ENCODE measurements at regions not wholly inside any gene's neighbourhood (a gene's known extent, or its start where the extent isn't known, plus 50 kb on each side); places are given as distances from the start of the nearest gene placed in this dataset.

DNA sequence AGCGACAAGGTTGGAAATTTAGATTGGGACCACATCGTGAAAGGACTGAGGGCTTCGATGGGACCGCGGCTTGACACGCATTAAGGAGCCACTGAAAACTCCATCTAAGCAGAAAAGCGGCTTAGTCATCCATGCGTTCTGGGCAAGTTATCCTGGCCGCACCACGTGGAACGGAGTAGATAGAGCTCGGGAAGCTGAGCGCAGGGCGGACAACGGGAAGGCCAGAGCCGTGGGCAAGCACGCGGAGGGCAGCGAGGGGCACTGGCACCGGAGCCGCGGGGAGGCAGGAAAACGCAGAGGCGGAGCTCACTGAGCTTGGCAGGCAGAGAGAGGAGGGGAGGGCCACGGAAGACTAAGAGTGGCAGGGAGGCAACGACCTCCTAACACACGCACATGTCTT, 61.3 kb upstream of the VGLL4 start:
- H3K4me3 Mint-ChIP-seq = peak overlapping the region; percentile 5
- H3K36me3 Mint-ChIP-seq (ENCODE audit: low read depth) = peaks cover 6% of the 10 kb centered on the region
- POLR2A ChIA-PET = no interaction called here
- no peak for DNase-seq
- no peak overlapping the region for H3K27ac Mint-ChIP-seq
- H3K27me3 Mint-ChIP-seq = no peaks in the 10 kb centered on the region
- peaks cover 2% of the 10 kb centered on the region for H3K4me1 Mint-ChIP-seq
- CTCF ChIA-PET = no interaction called here
- H3K9me3 Mint-ChIP-seq = peaks cover 7% of the 10 kb centered on the region

DNA sequence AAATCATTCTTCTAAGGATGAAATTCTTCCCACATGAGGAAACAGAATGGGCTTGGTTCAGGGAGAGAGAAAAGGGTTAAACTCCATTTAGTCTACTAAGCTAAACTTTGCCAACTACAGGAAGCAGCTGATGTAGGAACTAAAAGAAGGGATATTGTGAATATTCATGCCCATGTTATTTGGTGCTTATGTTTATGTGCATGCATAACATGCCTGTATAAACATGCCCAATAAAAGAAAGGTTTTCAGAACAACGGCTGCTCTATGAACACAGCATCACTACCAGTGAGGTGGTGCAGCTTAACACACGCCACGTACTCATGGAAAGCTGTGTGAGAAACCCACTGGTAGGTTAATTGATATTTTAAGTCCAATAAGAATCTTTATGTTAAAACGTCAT, 59.4 kb upstream of the VGLL4 start:
- DNase-seq = no peak
- Mint-ChIP-seq H3K4me3 (no peak overlapping the region), H3K4me1 (peaks cover 2% of the 10 kb centered on the region), H3K36me3 (ENCODE audit: low read depth) (no peaks in the 10 kb centered on the region), H3K9me3 (no peaks in the 10 kb centered on the region), H3K27me3 (no peaks in the 10 kb centered on the region), H3K27ac (no peak overlapping the region)
- ChIA-PET CTCF (no interaction called here), POLR2A (no interaction called here)

DNA sequence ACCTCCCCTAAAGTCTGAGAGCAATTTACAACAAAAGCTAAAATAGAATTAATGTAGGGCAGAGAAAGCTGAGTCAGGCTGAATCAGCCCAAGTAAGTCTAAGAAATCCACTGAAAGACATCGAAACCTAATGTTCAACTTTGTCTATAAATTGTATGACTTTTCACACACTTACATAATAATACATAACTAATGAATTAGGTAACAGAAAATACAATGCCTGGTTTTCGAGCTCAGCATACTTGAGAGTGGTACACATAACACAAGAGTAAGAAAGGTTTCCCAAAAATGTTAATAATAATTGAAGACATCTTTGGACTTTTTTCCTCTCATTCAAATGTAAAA, 55.3 kb upstream of the VGLL4 start:
- no peak for DNase-seq
- no peak overlapping the region for H3K4me3 Mint-ChIP-seq
- POLR2A ChIA-PET = interaction anchor here (1.3 kb wide), 1 partner anchor 14 kb away, joined by 4 read pairs; no protein-coding TSS in a partner anchor
- no peaks in the 10 kb centered on the region for H3K36me3 Mint-ChIP-seq (ENCODE audit: low read depth)
- CTCF ChIA-PET = interaction anchor here (0.6 kb wide), 1 partner anchor 102 kb away, joined by 3 read pairs; no protein-coding TSS in a partner anchor
- no peaks in the 10 kb centered on the region for H3K27me3 Mint-ChIP-seq
- no peak overlapping the region for H3K27ac Mint-ChIP-seq
- H3K9me3 Mint-ChIP-seq = no peaks in the 10 kb centered on the region
- no peaks in the 10 kb centered on the region for H3K4me1 Mint-ChIP-seq

DNA sequence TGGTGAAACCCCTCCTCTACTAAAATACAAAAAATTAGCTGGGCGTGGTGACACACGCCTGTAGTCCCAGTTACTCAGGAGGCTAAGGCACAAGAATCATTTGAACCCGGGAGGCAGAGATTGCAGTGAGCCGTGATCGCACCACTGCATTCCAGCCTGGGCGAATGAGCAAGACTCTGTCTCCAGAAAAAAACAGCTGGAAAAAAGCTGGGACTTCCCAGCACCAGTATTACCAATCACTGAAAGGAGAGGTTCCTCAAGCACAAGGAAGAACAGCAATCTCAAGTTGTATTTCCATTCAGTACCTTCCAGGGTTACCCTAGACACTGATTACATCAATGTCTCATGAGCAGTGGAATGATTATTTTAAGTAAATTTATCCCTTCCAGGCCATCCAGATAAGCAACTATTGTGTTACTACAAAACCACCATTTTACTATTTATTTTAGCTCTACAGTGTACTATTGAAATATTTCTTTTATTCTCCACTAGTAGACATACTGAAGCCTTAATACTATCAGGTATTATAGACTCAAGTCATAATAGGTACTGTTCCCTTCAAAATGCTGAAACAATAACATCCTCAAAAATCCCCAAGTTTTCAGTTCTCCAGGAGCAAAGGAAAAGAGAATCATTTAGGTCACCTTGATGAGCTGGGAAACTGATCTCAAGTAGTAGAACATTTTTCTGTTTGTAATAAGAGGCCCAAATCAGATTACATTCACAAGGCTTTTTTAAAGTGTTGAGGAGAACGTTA, 54.8 kb upstream of the VGLL4 start:
- Mint-ChIP-seq H3K4me3 (no peak overlapping the region), H3K27ac (no peak overlapping the region), H3K9me3 (no peaks in the 10 kb centered on the region), H3K4me1 (no peaks in the 10 kb centered on the region), H3K36me3 (ENCODE audit: low read depth) (no peaks in the 10 kb centered on the region), H3K27me3 (no peaks in the 10 kb centered on the region)
- ChIA-PET CTCF (interaction anchor here (0.6 kb wide), 1 partner anchor 103 kb away, joined by 3 read pairs; no protein-coding TSS in a partner anchor), POLR2A (interaction anchor here (1.3 kb wide), 1 partner anchor 14 kb away, joined by 4 read pairs; no protein-coding TSS in a partner anchor)
- DNase-seq = no peak

DNA sequence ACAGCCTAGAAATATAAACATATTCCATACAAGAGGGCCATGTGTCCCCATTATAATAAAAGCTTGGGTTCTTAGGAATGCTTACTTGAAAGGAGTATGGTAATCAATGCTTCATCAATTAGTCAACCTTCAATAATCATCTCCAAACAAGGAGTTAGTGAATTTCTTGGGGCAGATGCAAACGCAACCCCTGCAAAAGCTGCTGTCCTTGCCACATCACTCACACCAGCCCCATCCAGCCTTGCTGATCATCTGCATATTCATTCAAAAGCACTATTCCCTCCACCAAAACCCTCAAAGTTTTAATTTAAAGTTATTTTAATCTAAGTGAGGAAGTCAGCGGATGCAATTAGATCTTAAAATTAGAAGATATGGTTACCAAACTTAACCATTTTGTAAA, 54.0 kb upstream of the VGLL4 start:
- Mint-ChIP-seq H3K9me3 (no peaks in the 10 kb centered on the region), H3K27me3 (no peaks in the 10 kb centered on the region), H3K27ac (no peak overlapping the region), H3K4me3 (no peak overlapping the region), H3K36me3 (ENCODE audit: low read depth) (no peaks in the 10 kb centered on the region), H3K4me1 (no peaks in the 10 kb centered on the region)
- POLR2A ChIA-PET = no interaction called here
- DNase-seq = no peak
- CTCF ChIA-PET = no interaction called here

DNA sequence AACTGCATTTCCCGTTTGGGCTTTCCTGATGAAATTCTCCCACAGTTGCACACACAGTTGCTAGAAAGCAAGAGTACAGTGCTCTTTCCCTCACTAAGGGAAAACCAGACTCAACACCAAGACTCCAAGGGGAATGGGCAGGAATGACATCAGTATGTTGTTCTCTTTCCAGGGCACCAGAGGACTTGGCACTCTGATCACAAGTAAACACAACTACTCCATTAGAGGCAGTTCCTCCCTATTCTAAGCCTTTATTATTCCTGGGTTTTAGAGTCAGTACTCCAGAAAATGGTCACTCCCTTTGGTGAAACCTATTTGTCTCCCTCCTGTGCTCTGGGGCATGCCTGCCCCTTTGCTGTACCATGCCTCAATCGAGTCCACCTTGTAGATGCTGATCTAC, 52.3 kb upstream of the VGLL4 start:
- Mint-ChIP-seq H3K36me3 (ENCODE audit: low read depth) (no peaks in the 10 kb centered on the region), H3K4me3 (no peak overlapping the region), H3K4me1 (no peaks in the 10 kb centered on the region), H3K27ac (no peak overlapping the region), H3K27me3 (no peaks in the 10 kb centered on the region), H3K9me3 (no peaks in the 10 kb centered on the region)
- ChIA-PET POLR2A (no interaction called here), CTCF (no interaction called here)
- DNase-seq = no peak
